UCSD-AML1 (cell line): ENCODE measurements at regions not wholly inside any gene's neighbourhood (a gene's known extent, or its start where the extent isn't known, plus 50 kb on each side); places are given as distances from the start of the nearest gene placed in this dataset.
A peak's percentile ranks its signal among the peaks of the same experiment; 100 is the strongest.
"Not testable (repeated sequence)": the region's sequence is repeated elsewhere in the genome, so short reads cannot be mapped to it uniquely, and the experiment has no call there.

ENCODE experiments used
- DNase-seq: peaks from one replicate; lab custom pipeline; 2025; ENCODE audit not compliant: unreplicated experiment; lab: John Stamatoyannopoulos, UW

DNA sequence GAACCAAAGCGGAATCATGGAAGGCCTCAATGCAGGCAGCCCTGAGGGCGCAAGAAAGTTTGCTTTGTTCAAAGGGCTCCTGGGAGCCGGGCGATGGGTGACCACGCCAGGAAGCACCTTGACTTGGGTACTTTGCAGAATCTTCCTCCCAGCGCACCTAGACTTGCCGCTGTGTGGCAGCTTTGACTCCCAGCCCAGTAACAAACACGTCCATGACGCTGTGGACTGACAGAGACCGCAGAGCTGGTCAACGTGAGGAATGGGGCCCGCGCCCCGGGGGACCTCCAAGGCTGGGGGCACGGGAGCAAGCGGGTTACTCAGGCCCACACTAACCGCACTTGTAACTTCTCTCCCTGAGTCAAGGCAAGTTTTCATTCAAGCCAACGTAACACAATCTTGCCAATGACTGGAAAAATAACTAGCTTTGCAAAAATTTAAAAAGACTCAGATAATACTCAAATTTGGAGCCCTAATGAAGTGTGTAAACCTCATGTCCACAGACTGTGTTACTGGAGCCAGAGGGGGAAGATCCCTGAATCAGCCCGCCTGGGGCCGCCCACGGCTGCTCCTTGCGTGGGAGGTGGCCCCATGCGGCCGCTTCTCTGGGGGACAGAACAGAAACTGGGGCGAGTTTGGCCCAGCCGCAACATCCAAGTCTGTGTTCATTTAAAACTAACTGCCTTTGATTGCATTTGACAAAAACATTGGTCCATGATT, 130.8 kb downstream of the DNAJB6 start:
- DNase-seq, result no peak

GRCh38 chr7:157468221-157469111, 131.7 kb downstream of the DNAJB6 start:
- no peak for DNase-seq

DNA sequence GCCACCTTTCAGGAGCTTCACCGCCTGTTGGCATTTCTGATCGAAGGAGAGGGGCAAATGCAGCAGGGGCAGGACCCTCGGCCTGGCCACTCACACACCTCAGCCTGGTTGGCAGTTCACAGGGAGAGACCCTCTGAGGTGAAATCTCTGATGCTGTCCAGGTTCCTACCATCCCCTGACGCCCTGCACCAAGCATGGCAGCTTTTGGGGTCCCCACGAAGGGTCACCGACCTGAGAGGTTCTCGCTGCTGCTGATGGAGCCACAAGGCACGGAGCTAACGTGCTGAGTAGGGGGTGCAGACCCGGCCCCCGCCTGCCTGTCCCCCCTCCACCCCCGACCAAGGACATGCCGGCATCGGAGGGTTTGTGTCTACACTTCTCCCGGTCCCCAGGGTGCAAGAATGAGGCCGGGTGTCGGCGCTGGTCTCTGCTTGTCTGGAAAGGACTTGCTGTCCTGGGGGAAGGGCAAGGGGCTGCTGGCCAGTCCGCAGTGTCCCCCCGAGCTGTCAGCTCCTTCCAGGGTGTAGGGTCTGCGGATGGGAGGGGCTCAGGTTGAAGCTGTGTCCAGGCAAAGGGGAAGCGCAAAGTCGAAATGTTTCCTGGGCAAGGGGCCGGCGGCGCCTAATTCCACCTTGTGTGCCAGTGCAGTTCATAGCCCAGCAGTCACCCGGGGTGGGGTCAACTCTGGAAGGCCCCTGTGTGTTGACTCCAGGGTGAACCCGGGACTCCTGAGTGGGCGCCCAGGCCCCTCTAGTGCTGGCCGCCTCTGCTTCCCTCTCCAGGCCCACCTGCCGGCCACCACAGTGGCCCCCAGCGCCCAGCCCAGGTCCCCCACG, 132.6 kb downstream of the DNAJB6 start:
- DNase-seq, result no peak

GRCh38 chr7:157470017-157470322, 133.2 kb downstream of the DNAJB6 start:
- DNase-seq, result no peak

- no peak for DNase-seq
These were observed 133.9 kb downstream of the DNAJB6 start for GRCh38 chr7:157470701-157471131.

- no peak for DNase-seq
These were observed 134.7 kb downstream of the DNAJB6 start for GRCh38 chr7:157471259-157472125.

DNA sequence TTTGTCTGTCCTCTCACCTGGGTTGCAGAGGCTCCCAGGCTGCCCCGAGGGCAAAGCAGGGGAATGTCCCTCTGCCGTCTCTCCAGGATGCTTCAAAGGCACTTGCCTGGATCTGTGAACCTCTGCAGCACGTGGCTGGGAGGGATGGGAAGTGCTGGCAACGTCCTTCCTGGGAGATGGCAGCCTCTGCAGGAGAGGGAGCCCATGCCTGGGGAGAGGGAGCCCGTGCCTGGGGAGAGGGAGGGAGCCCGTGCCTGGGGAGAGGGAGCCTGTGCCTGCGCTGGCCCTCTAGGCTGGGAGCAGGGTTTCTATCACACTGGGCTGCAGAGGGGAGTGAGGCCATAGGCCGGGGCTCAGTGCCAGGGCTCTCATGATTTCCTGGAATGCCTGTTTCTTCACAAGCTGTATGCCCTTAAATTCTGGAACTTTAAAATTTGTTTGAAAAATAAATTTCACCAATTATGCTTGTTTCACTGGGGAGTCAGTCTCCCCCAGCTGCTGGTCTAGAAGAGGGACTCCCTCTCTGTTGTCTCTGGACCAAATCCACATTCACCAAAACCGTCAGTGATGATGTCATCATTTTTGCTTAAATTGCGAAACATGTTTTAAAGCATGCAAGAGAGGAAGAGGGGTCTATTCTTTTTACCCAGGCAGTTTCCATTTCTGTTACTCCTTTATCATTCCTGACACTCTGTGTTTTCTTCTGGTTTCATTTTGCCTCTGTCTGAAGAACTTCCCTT, 135.7 kb downstream of the DNAJB6 start:
- no peak for DNase-seq

DNA sequence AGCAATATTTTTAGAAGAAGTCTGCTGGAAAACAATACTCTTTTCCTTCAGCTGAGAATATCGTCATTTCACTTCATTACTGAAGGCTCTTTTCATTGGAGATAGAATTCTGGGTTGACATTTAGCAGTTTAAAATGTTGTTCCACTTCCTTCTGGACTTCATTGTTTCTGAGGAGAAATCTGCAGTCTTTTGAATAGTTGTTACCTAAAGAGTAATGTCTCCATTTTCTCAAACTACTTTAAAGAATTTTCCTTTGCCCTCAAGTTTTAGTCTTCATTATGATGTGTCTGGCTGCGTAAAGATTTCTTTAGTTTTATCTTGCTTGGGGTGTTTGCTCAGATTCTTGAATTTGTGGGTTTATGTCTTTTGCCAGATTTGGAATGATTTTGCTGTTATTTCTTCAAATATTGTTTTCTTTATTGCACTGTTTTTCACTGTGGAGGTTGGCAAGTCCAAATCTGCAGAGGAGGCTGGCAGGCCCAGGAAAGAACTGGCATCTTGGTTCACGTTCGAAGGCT, 136.3 kb downstream of the DNAJB6 start:
- DNase-seq, result no peak

GRCh38 chr7:157474685-157475084, 137.9 kb downstream of the DNAJB6 start:
- DNase-seq, result peak; percentile 12

DNA sequence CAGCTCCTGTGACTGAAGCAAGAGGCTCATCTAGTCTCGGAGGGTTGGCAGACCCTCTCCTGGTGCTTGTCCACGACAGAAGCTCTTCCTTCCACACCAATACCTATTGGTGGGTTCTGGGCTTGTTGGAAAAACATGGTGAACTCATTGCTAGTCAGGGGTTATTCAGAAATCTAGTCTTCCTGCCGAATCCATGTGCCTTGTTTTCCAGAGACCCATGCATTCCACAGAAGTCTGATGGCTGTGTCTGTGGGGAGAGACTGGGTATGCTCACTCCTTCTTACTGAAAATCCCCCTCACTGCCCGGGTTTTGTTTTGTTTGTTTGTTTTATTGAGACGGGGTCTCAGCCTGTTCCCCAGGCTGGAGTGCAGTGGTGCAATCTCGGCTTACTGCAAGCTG, 138.3 kb downstream of the DNAJB6 start:
- no peak for DNase-seq

- DNase-seq, result no peak
These were observed 138.8 kb downstream of the DNAJB6 start for GRCh38 chr7:157475601-157476000.

DNA sequence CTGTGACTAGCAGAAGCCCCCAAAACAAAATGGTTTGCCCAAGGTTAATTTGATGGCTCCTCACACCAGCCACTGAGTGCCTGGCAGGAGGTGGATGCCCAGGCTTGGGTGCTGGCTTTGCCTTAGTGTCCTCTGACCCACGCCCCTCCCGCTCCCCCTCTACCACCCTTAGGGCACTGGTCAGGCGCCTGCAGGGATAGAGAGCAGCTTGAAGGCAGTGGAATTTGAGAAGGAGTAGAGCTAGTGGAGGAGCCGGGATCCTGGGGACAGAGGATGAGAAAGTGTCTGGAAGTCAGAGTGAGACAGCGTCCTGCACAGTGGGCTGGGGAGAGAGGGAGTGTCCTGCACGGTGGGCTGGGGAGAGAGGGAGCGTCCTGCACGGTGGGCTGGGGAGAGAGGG, 139.4 kb downstream of the DNAJB6 start:
- no peak for DNase-seq

DNA sequence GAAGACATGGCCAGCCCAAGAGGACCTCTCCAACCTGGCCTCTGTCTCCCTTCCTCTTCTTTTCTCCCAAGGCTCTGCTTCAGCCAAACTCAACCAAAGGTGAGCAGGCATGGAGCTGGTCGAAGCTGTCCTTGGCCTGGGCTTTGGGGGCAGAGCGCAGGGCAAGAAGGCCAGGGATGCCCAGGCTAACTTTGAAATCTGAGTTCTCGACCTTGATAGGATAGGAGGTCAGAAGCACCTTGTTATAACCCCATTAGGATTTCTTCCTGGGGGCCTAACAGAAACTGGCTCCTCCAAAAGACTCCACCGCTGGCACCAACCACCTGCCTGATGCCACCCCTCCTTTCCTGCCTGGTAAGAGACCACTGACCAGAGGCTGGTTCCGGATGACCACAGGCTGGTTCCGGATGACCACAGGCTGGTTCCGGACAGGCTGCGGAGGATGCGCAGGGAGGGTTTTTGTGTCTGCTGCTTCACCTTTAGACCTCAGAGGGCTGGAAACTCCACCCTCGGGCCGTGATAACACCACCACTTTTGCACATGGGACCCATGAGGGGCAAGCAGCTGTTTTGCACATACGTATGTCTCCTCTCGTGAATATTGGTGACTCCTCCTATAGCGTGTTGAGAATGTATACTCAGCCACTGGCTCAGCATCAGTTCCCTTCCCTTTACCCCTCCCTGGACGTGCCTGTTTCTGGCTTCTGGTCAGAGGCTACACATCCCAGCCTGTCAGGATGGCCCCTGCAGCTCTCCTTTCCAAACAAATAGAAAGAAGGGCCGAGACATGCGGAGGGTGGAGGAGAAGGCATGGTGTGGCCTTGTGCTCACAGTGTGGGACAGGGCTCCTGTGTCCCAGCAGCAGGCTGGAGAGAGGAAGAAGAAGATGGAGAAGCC, 140.1 kb downstream of the DNAJB6 start:
- no peak for DNase-seq

GRCh38 chr7:157477550-157478212, 140.9 kb downstream of the DNAJB6 start:
- no peak for DNase-seq

- DNase-seq, result not testable (repeated sequence)
These were observed 141.8 kb downstream of the DNAJB6 start for GRCh38 chr7:157478611-157479010.

GRCh38 chr7:157479326-157479725, 142.5 kb downstream of the DNAJB6 start:
- no peak for DNase-seq

GRCh38 chr7:157480371-157481050, 143.7 kb downstream of the DNAJB6 start:
- DNase-seq, result no peak

DNA sequence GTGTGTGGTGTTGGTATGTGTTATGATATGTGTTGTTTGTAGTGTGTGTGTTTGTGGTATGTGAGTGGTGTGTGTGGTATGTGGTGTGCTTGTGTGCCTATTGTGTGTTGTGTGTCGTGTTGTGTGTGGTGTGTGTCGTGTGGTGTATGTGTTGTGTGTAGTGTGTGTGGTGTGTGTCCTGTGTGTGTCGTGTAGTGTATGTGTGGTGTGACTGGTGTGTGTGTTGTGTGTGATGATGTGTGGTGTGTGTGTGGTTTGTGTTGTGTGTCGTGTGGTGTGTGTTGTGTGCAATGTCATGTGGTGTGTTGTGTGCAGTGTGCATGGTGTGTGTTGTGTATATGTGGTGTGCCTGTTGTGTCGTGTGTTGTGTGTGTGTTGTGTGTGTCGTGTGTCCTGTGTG, 144.6 kb downstream of the DNAJB6 start:
- DNase-seq, result no peak
